Panc1 (cell line): ENCODE measurements at regions not wholly inside any gene's neighbourhood (a gene's known extent, or its start where the extent isn't known, plus 50 kb on each side); places are given as distances from the start of the nearest gene placed in this dataset.

Source experiments
- ATAC-seq: fragments of 200-7000 bp; cut with Tn5 transposase; 2 replicates; pipeline ENCODE4 v1.9.1; 2020; ENCODE audit warnings: mild to moderate bottlenecking, moderate library complexity
- BruUV-seq: library from RNA; stranded (reverse); fragments of 400-500 nt; replicated peaks from 2 replicates; lab custom pipeline; 2021; lab: Mats Ljungman, UMichigan
- CTCF ChIA-PET: fragments of 300-600 bp; sonication (Branson Sonifier 250); formaldehyde crosslinking; loops from one replicate; lab custom pipeline; 2022; ENCODE audit warnings: antibody characterized with exemption; lab: Charles Lee
- POLR2A ChIA-PET: fragments of 300-600 bp; sonication (Branson Sonifier 250); formaldehyde crosslinking; loops from one replicate; lab custom pipeline; 2022; ENCODE audit warnings: antibody characterized with exemption; lab: Charles Lee
- DNase-seq: peaks from one replicate; pipeline ENCODE4 v3.0.0-alpha.2; 2010; ENCODE audit warnings: low read depth, low spot score
- H3K27ac ChIP-seq: 2 replicates; pipeline ENCODE4 v1.5.1; 2011; ENCODE audit warnings: mild to moderate bottlenecking, low read length, inconsistent platforms
- H3K27me3 ChIP-seq: fragments of 200-500 bp; sonication (Bioruptor generic); 2 replicates; pipeline ENCODE4 v1.6.0; 2014; ENCODE audit warnings: low read length, inconsistent platforms; ENCODE audit not compliant: control insufficient read depth, insufficient read depth
- H3K36me3 ChIP-seq: fragments of 200-500 bp; sonication (Bioruptor generic); 2 replicates; pipeline ENCODE4 v1.5.1; 2014; ENCODE audit warnings: inconsistent platforms, mild to moderate bottlenecking, low read length, moderate library complexity; ENCODE audit not compliant: control insufficient read depth, insufficient read depth
- H3K4me1 ChIP-seq: 2 replicates; pipeline ENCODE4 v1.5.1; 2011; ENCODE audit warnings: inconsistent platforms, mild to moderate bottlenecking, low read length, moderate library complexity; ENCODE audit not compliant: control insufficient read depth, insufficient read depth
- H3K4me3 ChIP-seq, 2 experiments: 2 replicates each; pipeline ENCODE4 v1.5.1; 2011 to 2012; ENCODE audit warnings: low read depth in 2 of 2, low read length in 2 of 2, mild to moderate bottlenecking in 2 of 2, inconsistent platforms in 1 of 2, moderate library complexity in 1 of 2
- H3K9me3 ChIP-seq: fragments of 200-500 bp; sonication (Bioruptor generic); 2 replicates; pipeline ENCODE4 v1.5.1; 2014; ENCODE audit warnings: low read depth, mild to moderate bottlenecking, inconsistent platforms, low read length, moderate library complexity; ENCODE audit not compliant: control insufficient read depth, insufficient read depth
- CTCF ChIP-seq: fragments of 450-650 bp; IDR thresholded peaks from 2 replicates; pipeline ENCODE4 v1.5.1; 2017; ENCODE audit warnings: mild to moderate bottlenecking
- POLR2AphosphoS5 ChIP-seq: IDR thresholded peaks from 2 replicates; pipeline ENCODE4 v1.6.1; 2012; ENCODE audit warnings: mild to moderate bottlenecking, low read depth, low read length, moderate library complexity
- SIN3A ChIP-seq: IDR thresholded peaks from 2 replicates; pipeline ENCODE4 v1.6.1; 2012; ENCODE audit warnings: low read depth, mild to moderate bottlenecking, low read length, moderate library complexity, borderline replicate concordance; ENCODE audit not compliant: insufficient read depth
- TCF7L2 ChIP-seq: IDR thresholded peaks from 2 replicates; pipeline ENCODE4 v1.6.1; 2011; ENCODE audit warnings: mild to moderate bottlenecking, low read depth, low read length, inconsistent platforms
- in situ Hi-C: cut with HindIII; loops from 2 replicates; pipeline ENCODE4 v1.10.0; 2016; ENCODE audit warnings: low sequenced_read_pairs, low pct_unique_long_range_greater_than_20kb
- intact Hi-C: fragments of 100-400 bp; cut with micrococcal nuclease; formaldehyde crosslinking; loops from one replicate; pipeline ENCODE4 v1.10.0; 2022; ENCODE audit not compliant: unreplicated experiment
- TF ChIP-seq, protein P1 (sequence below), 2 experiments: IDR thresholded peaks; 2 replicates each; pipeline ENCODE4 v1.6.1; 2011 to 2012; ENCODE audit warnings: low read depth in 2 of 2, control low read depth in 1 of 2, low read length in 1 of 2, mild to moderate bottlenecking in 1 of 2, moderate library complexity in 1 of 2; ENCODE audit not compliant: insufficient read depth in 1 of 2

DNA sequence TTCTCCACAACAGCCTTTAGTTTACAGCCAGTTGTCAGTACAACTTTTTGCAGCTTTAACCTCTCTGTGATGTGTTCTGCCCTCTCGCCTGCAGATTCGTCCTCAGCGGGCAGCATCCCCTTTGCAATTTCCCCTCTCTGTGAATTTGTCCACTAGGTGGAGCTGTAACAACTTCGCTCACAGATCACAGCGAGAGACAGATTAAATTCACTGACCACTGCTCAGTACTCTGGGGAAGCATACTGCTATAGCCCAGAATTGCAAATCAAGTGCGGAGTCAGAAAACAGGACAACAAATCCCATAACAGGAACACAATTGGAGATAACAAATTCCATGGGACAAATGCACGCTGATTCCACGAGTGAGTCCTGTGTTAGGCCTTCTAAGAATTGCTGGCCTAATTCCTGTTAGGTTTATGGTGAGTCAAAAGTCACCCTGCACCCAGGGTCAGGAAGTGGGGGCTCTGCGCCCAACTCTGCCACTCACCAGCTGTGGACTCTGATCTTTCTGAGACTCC, 2124.9 kb downstream of the MAT2B start:
- Histone ChIP-seq H3K27me3 (no peaks in the 10 kb centered on the region), H3K4me3 (no peak overlapping the region), H3K27ac (no peak overlapping the region), H3K4me1 (no peaks in the 10 kb centered on the region), H3K9me3 (no peaks in the 10 kb centered on the region), H3K36me3 (no peaks in the 10 kb centered on the region)
- POLR2A ChIA-PET: no interaction called here
- CTCF ChIA-PET: interaction anchor here (0.6 to 0.7 kb wide), 3 partner anchors 145 to 1969 kb away, joined by 6 to 8 read pairs (median 7); no protein-coding TSS in a partner anchor
- BruUV-seq: no TSS peak
- in situ Hi-C loops: no loop called here
- intact Hi-C loops: no loop called here
- peak; percentile 87 for ATAC-seq
- no peak for TF ChIP-seq POLR2AphosphoS5
- TF ChIP-seq, protein P1, sequence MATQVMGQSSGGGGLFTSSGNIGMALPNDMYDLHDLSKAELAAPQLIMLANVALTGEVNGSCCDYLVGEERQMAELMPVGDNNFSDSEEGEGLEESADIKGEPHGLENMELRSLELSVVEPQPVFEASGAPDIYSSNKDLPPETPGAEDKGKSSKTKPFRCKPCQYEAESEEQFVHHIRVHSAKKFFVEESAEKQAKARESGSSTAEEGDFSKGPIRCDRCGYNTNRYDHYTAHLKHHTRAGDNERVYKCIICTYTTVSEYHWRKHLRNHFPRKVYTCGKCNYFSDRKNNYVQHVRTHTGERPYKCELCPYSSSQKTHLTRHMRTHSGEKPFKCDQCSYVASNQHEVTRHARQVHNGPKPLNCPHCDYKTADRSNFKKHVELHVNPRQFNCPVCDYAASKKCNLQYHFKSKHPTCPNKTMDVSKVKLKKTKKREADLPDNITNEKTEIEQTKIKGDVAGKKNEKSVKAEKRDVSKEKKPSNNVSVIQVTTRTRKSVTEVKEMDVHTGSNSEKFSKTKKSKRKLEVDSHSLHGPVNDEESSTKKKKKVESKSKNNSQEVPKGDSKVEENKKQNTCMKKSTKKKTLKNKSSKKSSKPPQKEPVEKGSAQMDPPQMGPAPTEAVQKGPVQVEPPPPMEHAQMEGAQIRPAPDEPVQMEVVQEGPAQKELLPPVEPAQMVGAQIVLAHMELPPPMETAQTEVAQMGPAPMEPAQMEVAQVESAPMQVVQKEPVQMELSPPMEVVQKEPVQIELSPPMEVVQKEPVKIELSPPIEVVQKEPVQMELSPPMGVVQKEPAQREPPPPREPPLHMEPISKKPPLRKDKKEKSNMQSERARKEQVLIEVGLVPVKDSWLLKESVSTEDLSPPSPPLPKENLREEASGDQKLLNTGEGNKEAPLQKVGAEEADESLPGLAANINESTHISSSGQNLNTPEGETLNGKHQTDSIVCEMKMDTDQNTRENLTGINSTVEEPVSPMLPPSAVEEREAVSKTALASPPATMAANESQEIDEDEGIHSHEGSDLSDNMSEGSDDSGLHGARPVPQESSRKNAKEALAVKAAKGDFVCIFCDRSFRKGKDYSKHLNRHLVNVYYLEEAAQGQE (IDR thresholded peaks at IDR 0.05; ENCODE audit: insufficient read depth in 1 of 2, low read depth in 2 of 2, low read length in 1 of 2): no peak
- peak; percentile 87 for TF ChIP-seq CTCF
- no peak for TF ChIP-seq SIN3A
- TF ChIP-seq TCF7L2: no peak
- peak; percentile 48 for DNase-seq

DNA sequence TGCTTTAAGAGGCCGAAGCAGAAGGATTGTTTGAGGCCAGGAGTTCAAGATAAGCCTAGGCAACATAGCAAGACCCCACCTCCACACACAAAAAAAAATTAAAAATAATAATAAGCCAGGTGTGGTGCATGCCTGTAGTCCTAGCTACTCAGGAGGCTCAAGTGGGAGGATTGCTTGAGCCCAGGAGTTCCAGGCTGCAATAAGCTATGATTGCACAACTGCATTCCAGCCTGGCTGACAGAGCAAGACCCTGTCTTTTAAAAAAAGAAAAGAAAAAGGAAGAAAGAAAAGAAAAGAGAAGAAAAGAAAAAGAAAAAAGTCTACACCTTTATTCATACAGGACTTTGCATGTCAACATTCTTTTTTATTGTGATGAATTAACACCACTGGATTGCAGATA, 2125.8 kb downstream of the MAT2B start:
- Histone ChIP-seq H3K36me3 (no peaks in the 10 kb centered on the region), H3K27me3 (no peaks in the 10 kb centered on the region), H3K4me1 (no peaks in the 10 kb centered on the region), H3K9me3 (no peaks in the 10 kb centered on the region; the same call in 1 of the 2 replicates), H3K27ac (no peak overlapping the region), H3K4me3 (no peak overlapping the region)
- ChIA-PET POLR2A (no interaction called here), CTCF (interaction anchor here (0.7 kb wide), 1 partner anchor 923 kb away, joined by 7 read pairs; no protein-coding TSS in a partner anchor)
- ATAC-seq (no peak), DNase-seq (no peak)
- intact Hi-C loops: no loop called here
- BruUV-seq: no TSS peak
- TF ChIP-seq, protein P1 (IDR thresholded peaks at IDR 0.05; ENCODE audit: insufficient read depth in 1 of 2, low read depth in 2 of 2, low read length in 1 of 2): no peak
- TF ChIP-seq POLR2AphosphoS5 (no peak), TCF7L2 (no peak), CTCF (no peak), SIN3A (no peak)
- in situ Hi-C loops: no loop called here
